ENCODE measurements at regions not wholly inside any gene's neighbourhood (a gene's known extent, or its start where the extent isn't known, plus 50 kb on each side); places are given as distances from the start of the nearest gene placed in this dataset.
"Not testable (repeated sequence)": the region's sequence is repeated elsewhere in the genome, so short reads cannot be mapped to it uniquely, and the experiment has no call there.

GRCh38 chr3:187545366-187545765 is 124.8 kb downstream of the SST start:
- intact Hi-C loops (cut with DNase I) = no loop called here
- DNase-seq = no peak

DNA sequence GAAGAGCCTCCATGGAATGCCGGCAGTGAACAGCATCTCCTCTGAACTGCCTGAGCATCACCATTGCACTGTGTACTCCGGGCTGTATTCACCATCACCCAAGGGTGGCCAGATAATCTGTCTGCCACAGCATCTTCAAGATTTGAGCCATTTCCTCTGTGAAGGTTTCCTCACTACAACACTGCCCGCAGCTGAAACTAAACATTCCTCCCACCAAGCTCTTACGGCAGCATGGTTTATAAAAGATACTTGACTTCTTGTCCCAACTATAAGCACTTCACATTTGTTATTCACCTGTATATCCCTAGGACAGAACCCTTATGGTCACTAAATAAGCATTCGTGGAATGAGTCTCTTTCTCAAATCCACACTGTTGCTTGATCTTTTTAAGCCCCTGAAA is 125.9 kb downstream of the SST start:
- no peak for DNase-seq
- intact Hi-C loops (cut with DNase I) = no loop called here

GRCh38 chr3:187540847-187541246 is 129.3 kb downstream of the SST start:
- intact Hi-C loops (cut with DNase I) = no loop called here
- no peak for DNase-seq

DNA sequence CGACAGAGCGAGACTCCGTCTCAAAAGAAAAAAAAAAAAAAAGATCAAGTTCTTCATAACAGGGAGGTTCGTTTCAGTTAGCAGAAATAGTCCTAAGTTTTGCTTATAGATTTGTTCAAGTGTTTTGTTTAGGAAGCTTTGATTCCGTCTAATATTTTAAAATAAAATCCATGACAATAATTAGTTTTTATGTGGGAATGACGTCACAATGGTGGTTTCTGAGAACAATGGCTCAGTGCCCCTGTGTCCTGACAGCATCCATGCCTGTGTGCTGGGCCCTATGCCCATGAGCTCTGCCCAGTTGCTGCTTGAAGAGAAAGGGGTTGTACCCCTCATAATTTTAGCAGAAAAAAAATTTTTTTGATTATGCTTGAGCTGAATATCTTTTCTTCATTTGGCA is 134.0 kb downstream of the SST start:
- no peak for DNase-seq
- intact Hi-C loops (cut with DNase I) = no loop called here

GRCh38 chr3:187533797-187534196 is 136.4 kb downstream of the SST start:
- intact Hi-C loops (cut with DNase I) = no loop called here
- DNase-seq = no peak

- intact Hi-C loops (cut with DNase I) = no loop called here
- DNase-seq = no peak
Measured at GRCh38 chr3:187531831-187532230, 138.4 kb downstream of the SST start.

- intact Hi-C loops (cut with DNase I) = no loop called here
Measured at GRCh38 chr3:187522890-187523289, 147.3 kb downstream of the SST start.

DNA sequence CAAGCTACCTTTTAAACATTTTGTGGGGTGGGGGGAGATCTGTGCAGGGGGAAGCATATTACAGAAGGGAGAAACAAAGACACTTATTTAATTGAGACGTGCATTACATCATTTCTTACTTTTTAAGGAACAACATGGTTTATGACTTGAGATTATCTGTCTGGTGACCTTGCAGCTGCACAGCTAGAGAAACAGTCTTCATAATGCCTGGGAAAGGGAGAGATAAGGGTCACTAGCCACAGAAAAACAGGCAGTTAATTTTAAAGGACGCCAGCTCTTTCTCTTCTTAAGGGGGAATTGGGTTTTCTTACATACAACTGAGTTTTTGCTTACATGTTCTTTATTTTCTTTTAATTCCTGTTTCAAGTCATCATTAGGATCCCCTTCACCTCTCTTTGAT is 147.9 kb downstream of the SST start:
- intact Hi-C loops (cut with DNase I) = no loop called here
- no peak for DNase-seq

More at GRCh38 chr3:187522890-187523289, 147.3 kb downstream of the SST start:
- DNase-seq = no peak

- intact Hi-C loops (cut with DNase I) = no loop called here
- DNase-seq = no peak
Measured at GRCh38 chr3:187521546-187521945, 148.6 kb downstream of the SST start.

- DNase-seq = no peak
- intact Hi-C loops (cut with DNase I) = no loop called here
Measured at GRCh38 chr3:187520027-187520945, 149.9 kb downstream of the SST start.

DNA sequence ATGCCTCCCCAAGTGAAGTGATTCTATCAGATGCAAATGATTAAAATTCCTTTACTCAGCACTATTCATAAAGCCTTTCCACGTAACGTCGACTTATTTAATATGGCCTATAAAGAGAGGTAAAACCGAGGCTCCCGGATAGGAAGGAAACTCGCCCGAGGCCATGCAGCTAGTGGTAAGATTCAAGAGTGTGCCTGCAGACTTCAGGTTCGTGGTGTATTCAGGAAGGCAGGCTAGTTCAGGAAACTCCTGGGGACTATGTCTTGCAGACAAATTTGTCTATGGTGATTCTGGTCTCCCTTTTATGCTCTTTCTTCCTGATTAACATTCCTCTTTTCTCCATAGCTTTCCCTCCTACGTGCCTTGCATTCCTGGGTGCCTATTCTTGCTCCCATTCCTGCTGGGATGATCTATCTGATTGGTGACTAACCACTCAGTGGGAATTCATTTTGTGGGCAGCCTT is 150.7 kb downstream of the SST start:
- no peak for DNase-seq
- intact Hi-C loops (cut with DNase I) = no loop called here

- intact Hi-C loops (cut with DNase I) = no loop called here
- no peak for DNase-seq
Measured at GRCh38 chr3:187518616-187519015, 150.4 kb downstream of the RTP4 start.

DNA sequence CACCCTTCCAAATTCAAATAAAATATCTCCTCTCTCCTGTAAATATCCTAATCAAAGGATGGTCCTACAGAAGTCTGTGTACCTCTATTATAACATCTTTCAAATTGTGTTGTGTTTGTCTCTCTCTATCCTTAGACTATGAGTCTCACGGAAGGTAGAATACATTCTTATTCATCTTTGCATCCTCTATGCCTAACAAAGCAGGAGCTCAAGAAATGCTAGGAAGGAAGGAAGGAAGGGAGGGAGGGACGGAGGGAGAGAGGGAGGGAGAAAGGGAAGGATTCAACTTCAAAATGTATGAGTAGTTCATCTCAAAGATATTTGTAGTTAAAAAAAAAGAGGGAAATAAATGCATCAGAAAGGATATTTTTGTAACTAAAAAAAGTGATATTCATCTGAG is 150.0 kb downstream of the RTP4 start:
- intact Hi-C loops (cut with DNase I) = no loop called here
- no peak for DNase-seq

DNA sequence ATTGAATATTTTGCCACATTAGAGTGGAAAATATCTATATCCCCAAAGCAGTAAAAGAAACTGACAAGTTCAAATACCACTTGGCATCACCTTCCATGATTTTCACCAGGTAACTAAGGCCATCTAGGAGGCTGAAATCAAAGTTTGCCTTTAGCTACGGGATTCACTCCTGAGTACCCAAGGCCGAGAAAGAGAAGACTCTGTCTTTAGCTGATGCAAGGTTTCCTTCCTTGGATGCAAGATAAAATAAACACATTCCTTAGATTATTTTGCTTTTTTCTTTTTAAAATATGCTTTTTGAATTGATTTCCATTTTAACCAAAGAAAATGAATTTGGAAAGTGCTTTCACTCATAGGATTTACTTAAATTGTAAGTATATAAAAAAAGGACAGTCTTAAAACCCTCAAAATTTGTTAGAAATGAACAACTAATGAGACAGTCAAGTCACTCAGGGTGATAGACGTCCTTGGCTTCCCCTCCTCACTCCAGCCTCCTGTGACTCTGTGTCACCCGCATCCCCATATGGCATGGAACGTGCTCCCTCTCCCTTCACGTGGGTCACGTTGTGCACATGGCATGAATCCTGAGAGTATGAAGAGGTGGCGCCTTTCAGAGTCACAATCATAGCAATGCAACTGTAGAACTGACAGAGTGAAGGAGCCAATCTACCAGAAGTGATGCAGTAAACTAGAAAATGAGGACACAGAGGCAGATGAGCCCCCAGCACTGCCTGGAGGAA is 148.4 kb downstream of the RTP4 start:
- no peak for DNase-seq
- intact Hi-C loops (cut with DNase I) = no loop called here

GRCh38 chr3:187507905-187508304 is 139.7 kb downstream of the RTP4 start:
- intact Hi-C loops (cut with DNase I) = no loop called here
- DNase-seq = no peak

- no peak for DNase-seq
- intact Hi-C loops (cut with DNase I) = no loop called here
Measured at GRCh38 chr3:187507266-187507665, 139.1 kb downstream of the RTP4 start.

DNA sequence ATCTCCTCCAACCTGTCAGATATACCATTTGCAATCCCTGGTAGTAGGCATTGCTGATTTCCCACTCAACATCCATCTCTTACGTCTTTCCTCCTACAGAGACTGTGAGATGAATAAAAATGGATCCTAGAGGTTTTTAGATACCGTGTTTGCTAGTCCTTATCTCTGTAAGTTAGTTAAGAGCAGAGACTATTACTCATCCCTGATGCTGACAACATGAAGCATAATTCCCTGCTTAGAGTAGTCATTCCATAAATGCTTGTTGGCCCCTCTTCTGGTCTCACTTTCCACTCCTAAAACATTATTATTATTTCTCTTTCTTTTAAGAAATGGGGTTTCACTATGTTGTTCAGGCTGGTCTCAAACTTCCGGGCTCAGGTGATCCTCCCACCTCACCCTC is 136.2 kb downstream of the RTP4 start:
- intact Hi-C loops (cut with DNase I) = no loop called here
- DNase-seq = no peak

GRCh38 chr3:187498211-187498724 is 130.1 kb downstream of the RTP4 start:
- no peak for DNase-seq
- intact Hi-C loops (cut with DNase I) = no loop called here

DNA sequence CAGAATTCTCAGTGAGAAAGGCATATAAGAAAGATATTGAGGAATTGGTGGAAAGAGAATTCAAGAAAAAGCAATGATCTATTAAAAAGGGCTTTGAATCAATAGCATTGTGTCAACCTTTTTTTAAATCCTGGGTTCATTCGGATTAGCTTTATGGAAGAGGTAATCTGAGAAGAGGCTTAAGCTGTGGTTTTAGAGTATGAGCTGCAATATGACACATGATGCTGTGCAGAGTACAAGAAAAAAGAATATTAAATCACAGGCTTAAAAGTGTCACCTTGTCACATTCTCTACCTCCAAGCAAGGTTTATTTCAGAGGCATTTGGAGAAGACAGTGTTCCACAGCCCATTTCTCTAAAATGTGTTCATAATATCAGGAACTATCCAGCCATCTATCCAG is 128.9 kb downstream of the RTP4 start:
- no peak for DNase-seq
- intact Hi-C loops (cut with DNase I) = no loop called here

DNA sequence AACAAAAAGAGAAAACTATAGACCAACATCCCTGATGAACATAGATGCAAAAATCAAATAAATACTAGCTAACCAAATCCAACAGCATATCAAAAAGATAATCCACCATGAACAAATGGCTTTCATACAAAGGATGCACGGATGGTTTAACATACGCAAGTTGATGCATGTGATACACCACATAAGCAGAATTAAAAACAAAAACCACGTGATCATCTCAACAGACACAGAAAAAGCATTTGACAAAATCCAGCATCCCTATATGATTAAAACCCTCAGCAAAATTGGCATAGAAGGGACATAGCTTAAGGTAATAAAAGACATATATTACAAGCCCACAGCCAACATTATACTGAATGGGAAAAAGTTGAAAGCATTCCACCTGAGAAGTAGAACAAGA is 125.9 kb downstream of the RTP4 start:
- DNase-seq; intact Hi-C loops (cut with DNase I): not testable (repeated sequence)
